ENCODE measurements at regions not wholly inside any gene's neighbourhood (a gene's known extent, or its start where the extent isn't known, plus 50 kb on each side); places are given as distances from the start of the nearest gene placed in this dataset.

DNA sequence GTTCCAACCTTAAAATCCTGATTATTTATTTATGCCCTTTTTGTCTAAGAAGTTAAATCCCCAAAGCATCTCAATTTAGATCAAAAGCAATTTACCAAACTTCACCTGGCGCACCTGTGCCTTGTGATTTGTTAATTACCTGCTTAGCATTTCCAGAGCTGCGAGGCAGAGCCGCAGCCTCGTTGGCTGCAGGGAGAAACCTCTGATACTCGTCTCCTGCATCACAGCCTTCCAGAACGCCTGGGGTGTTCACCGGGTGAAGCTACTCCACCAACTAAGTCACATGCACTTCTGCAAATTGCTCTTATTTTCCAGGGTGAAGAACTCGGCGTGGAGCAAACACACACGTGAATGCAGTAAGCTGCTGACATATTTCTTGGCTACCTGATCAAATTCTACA is 198.1 kb upstream of the RNF32 start:
- DNase-seq = no peak

GRCh38 chr7:156440456-156440855 is 200.1 kb upstream of the RNF32 start:
- no peak for DNase-seq

GRCh38 chr7:156438011-156438410 is 202.6 kb upstream of the RNF32 start:
- no peak for DNase-seq

GRCh38 chr7:156437021-156437614 is 203.5 kb upstream of the RNF32 start:
- no peak for DNase-seq

DNA sequence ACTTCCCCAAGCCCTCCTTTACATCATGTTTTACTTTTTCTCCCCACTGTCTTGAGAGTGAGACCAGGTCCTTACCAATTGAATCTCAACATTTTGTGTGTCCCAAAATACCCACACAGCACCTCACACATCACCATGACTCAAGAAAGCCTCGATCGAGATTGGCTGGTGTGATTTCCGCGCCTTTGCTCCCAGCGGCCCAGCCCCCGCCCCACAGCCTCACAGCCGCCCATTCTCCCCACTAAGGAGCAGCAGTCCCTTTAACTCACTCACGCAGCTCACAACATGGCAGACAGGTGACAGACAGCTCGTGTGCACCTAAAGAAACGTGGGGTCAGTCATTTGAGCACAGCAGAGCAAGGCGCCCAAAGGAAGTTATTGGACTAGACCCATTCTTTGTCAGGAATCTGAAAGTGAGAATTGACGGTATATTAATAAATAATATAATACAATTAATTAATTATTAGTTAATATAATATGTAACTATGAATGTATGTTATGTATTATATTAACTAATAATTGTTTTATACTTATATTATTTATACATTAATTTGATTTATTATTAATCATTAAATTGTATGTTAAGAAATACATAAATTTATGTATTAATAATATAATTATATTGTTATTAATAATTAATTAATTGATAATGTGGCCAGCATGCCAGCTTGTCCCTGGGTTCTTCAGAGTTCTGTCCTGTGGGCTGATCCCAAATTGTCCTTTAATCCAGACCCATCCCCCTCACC is 204.9 kb upstream of the RNF32 start:
- DNase-seq = no peak

- DNase-seq = no peak
These were observed 205.9 kb upstream of the RNF32 start for GRCh38 chr7:156434706-156435105.

GRCh38 chr7:156432018-156432417 is 208.6 kb upstream of the RNF32 start:
- no peak for DNase-seq

- DNase-seq = no peak
These were observed 210.5 kb upstream of the RNF32 start for GRCh38 chr7:156430109-156430508.

DNA sequence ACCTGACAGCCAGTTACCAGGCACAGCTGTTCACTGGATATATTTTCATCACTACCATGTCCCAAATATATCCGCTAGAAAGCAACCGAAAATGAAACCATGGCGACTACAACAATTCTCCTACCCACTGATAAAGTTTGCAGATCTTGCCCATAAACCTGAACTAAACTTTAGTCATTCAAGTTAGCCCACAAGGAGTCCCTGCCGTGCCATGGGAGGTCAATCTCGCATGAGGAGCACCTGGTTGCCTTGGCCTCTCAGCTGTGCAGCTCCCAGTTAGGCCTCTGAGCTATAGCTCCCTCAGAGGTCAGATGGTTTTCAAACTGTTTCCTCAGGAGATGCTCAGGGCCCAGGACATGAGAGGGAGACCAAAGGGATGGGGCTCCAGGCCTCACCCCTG is 211.1 kb upstream of the RNF32 start:
- no peak for DNase-seq

DNA sequence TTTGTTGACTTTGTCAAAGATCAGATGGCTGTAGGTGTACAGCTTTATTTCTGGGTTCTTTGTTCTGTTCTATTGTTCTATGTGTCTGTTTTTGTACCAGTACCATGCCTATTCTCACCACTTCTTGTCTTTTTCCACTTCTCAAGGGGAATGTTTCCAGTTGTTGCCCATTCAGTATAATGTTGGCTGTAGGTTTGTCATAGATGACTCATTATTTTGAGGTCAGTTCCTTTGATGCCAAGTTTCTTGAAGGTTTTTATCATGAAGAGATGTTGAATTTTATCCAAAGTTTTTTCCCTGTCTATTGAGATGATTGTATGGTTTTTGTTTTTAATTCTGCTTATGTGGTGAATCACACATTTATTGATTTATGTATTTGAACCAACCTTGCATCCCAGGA is 216.7 kb upstream of the RNF32 start:
- DNase-seq = no peak

DNA sequence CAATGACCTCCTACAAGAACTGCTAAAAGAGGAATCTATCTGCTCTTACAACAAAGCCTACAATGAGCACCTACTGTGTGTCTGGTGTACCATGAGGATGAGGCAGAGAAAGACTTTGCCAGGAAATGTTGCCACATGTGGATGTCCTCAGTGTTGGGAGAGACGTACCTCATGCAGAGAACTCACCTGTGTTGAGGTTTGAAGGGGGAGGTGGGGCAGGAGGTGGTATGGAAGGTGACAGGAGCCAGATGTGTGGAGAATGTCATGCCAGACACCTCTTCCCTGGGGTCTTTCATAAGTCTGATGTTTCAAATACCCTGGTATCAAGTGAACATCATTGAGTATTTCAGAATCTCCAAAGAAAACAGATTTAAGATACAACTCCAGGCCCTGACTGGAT is 220.1 kb upstream of the RNF32 start:
- no peak for DNase-seq

DNA sequence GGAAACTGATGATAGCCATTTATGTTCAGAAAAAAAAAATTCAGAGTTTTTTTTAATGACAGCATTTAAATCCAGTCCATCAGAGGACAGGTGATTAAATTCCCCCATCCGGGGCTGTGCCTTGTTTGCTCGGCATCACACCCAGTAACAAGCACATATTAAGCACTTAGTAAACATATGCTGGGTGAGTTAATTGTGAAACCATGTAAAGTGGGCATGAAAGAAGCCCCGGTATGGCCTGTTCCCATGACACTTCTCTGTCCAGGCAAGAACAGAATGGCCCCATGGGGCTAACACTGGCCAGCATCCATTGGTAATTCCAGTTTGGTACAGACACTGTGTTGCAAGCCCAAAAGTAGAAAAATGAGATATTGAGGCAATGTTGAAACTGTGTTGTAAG is 220.8 kb upstream of the RNF32 start:
- DNase-seq = no peak

DNA sequence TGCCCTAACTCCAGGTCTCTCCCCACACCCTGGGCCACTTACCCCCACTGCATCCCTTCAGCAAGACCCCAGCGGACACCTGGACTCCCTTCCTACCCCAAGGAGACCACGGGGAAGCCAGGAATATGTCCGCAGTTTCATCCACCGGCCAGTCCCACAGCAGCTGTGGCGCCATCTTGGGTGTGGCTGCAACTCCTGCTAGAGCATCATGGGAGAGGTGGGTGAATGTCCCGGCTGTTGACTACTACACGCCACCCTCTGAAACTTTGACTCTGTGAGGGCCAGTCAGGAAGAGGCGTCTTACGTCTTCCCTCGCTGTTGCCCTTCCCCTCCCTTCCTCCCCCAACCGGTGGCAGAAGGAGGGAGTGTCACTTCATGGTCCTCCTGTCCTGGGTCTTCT is 238.3 kb upstream of the RNF32 start:
- no peak for DNase-seq

- no peak for DNase-seq
These were observed 239.0 kb upstream of the RNF32 start for GRCh38 chr7:156401617-156402016.

DNA sequence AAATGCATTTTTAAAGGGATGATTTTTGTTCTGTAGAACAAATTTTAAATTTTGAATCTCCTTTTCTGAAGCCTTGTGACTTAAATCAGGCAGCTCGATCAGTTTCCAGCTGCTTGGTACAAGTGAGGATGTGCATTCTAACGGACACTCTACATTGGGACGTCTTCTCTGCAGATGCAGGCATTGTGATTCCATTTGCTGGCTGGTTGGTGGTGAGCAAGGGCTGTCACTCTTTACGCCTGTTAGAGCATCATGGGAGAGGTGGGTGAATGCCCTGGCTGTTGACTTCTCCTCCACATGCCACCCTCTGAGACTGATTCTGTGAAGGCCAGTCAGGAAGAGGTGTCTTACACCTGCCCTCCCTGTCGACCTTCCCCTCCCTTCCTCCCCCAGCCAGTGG is 240.5 kb upstream of the RNF32 start:
- DNase-seq = no peak

DNA sequence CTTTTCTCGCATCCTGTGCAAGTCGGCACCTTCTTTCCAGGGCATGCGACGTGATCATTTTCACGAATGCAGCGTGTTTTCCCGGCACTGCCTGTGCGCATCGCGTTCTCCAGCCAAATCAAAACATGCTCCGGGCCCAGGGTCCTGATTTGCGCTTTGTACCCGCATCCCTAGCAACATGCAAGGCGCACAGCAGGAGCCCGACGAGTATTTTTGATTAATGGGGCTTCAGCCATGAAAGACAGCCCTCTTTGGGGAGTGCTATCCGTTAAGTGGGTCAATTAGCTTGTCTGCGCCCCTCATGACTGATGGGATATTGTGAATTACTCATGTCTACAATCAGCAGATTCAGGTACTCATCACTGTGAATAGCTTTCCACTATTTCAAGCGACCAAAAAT is 243.3 kb upstream of the RNF32 start:
- DNase-seq = no peak

GRCh38 chr7:156389116-156389692 is 251.4 kb upstream of the RNF32 start:
- DNase-seq = no peak

GRCh38 chr7:156386097-156386496 is 254.5 kb upstream of the RNF32 start:
- DNase-seq = no peak

DNA sequence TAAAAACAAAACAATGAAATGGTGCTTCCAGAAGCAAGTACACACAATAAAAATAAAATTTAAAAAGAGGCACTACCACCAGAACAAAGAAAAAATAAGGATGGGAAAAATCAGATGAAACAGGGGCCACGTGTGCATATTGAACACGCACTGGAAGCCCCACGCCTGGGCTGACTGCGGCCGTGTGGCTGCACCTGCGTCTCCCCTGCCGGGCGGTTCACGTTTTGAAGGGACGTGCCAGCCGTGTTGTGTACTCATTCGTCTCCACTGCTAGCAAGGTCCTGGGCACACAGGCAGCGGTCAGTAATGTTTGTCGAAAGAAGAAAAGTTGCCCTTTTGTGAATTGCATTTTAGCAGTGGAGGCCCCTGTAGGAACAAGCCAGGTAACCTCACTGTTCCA is 255.9 kb upstream of the RNF32 start:
- no peak for DNase-seq

GRCh38 chr7:156383526-156383925 is 257.0 kb upstream of the RNF32 start:
- no peak for DNase-seq

DNA sequence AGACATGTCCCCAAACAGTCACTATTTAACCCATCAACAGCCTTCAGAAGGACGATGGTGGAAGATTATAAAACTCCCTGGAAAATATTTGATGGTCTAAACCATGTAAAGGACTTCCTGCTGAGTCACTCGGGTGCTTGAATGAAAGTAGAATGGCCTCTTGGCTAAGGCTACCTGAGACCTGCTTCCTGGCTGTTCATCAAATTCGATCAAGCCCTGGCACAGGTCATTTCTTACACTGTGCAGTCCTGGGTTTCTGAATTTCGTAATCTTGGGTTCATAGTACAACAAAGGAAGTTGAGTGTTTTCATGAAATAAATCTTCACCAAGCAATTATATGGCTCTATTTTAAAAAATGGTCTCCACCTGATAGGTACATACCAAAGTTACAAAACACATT is 260.3 kb upstream of the RNF32 start:
- no peak for DNase-seq

DNA sequence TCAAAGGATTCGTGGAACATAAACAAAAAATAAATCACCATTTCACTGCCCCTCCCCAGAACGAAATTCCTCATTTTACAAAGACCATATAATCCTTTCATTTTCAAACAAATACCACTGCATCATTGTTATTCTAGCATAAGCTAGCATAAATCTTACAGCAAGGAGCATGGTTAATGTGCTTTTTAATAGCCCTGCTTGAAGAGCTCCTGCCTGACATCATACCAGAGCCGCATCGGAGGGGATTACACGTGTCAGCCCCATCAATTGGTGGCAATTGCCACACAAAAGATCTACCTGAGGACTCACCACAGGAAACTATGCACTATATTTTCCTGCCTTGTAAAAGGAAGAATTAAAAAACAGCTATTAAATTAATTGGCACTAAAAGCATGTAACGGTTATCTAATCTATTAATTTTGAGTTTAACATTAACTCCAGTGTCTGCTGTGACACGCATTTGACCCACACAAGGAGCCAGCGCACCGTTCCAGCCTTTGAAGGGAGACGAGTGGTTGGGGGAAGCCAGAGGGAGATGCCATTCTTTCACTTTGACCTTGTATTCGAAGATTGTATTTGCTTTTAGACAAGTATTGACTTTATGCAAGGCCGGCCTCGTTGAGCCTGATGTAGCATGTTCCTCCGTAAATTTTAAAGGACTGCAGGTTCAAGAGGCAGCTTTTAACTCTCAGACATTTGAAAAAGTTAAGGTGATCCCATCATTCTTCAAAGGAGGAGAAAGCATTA is 261.1 kb upstream of the RNF32 start:
- DNase-seq = no peak

- DNase-seq = no peak
These were observed 261.8 kb upstream of the RNF32 start for GRCh38 chr7:156378806-156379205.

- no peak for DNase-seq
These were observed 264.3 kb upstream of the RNF32 start for GRCh38 chr7:156376317-156376716.

Measured in NCI-H1436 treated with DMSO at 0.1 percent for 48 hours (cell line).